B cell (primary cell): ENCODE measurements at regions not wholly inside any gene's neighbourhood (a gene's known extent, or its start where the extent isn't known, plus 50 kb on each side); places are given as distances from the start of the nearest gene placed in this dataset.

Experiments
- ATAC-seq: fragments of 200-7000 bp; cut with Tn5 transposase; one replicate; pipeline ENCODE4 v1.10.0; 2021; ENCODE audit warnings: low read depth, mild to moderate bottlenecking, moderate number of reproducible peaks, moderate library complexity
- CTCF ChIA-PET: fragments of 350-600 bp; sonication (Branson Sonifier 250); formaldehyde crosslinking; loops from one replicate; lab custom pipeline; 2021; ENCODE audit warnings: antibody characterized with exemption, inconsistent platforms; lab: Charles Lee
- POLR2A ChIA-PET: fragments of 350-600 bp; sonication (Branson Sonifier 250); formaldehyde crosslinking; loops from one replicate; lab custom pipeline; 2021; ENCODE audit warnings: antibody characterized with exemption; lab: Charles Lee
- DNase-seq: peaks from one replicate; pipeline ENCODE4 v3.0.0; 2013
- H2AFZ ChIP-seq: 2 replicates; pipeline ENCODE4 v1.6.1; 2012; ENCODE audit warnings: mild to moderate bottlenecking, low read depth, low read length; ENCODE audit not compliant: insufficient read depth, poor library complexity, severe bottlenecking
- H3K27ac ChIP-seq, 2 donors: 1 replicate in 1 of 2; 2 replicates in 1 of 2; pipeline ENCODE4 v1.5.1; 2012 to 2013; ENCODE audit warnings: low read length in 2 of 2, mild to moderate bottlenecking in 2 of 2, moderate library complexity in 1 of 2
- H3K27me3 ChIP-seq, 4 experiments: fragments of 200-600 bp in 1 of 4; sonication (generic) in 1 of 4; replicated peaks in 1 of 4; 1 replicate in 2 of 4; 2 replicates in 2 of 4; pipeline versions ENCODE4 v1.6.1 to v1.7.0; 2013 to 2016; ENCODE audit warnings: low read length in 3 of 4, mild to moderate bottlenecking in 2 of 4, mixed read lengths in 1 of 4, moderate library complexity in 1 of 4; ENCODE audit not compliant: insufficient read depth in 4 of 4, control insufficient read depth in 3 of 4; ENCODE audit errors: control extremely low read depth in 1 of 4
- H3K36me3 ChIP-seq, 2 experiments: replicated peaks in 1 of 2; 1 replicate in 1 of 2; 2 replicates in 1 of 2; pipeline versions ENCODE4 v1.6.1 to v1.7.1; 2013; ENCODE audit warnings: low read length in 1 of 2; ENCODE audit not compliant: insufficient read depth in 2 of 2, control insufficient read depth in 1 of 2; ENCODE audit errors: control extremely low read depth in 1 of 2, extremely low read depth in 1 of 2
- H3K4me1 ChIP-seq, 2 donors: fragments of 200-600 bp in 1 of 2; sonication (generic) in 1 of 2; 1 replicate in 1 of 2; 2 replicates in 1 of 2; pipeline versions ENCODE4 v1.5.1 to v1.6.1; 2013 to 2017; ENCODE audit warnings: low read length in 2 of 2; ENCODE audit not compliant: control insufficient read depth in 2 of 2, insufficient read depth in 2 of 2
- H3K4me2 ChIP-seq: replicated peaks from 2 replicates; pipeline ENCODE3; 2012; ENCODE audit warnings: mild to moderate bottlenecking, low read depth, low read length; ENCODE audit not compliant: poor library complexity, severe bottlenecking
- H3K4me3 ChIP-seq, 5 experiments: fragments of 200-600 bp in 1 of 5; sonication (generic) in 1 of 5; 1 replicate in 3 of 5; 2 replicates in 2 of 5; pipeline versions ENCODE4 v1.5.1 to v1.7.0; 2011 to 2016; ENCODE audit warnings: low read length in 4 of 5, mild to moderate bottlenecking in 4 of 5, low read depth in 2 of 5, control low read depth in 1 of 5, moderate library complexity in 1 of 5; ENCODE audit not compliant: insufficient read depth in 1 of 5; ENCODE audit errors: control extremely low read depth in 1 of 5, extremely low read depth in 1 of 5
- H3K79me2 ChIP-seq: fragments of 200-600 bp; sonication (generic); one replicate; pipeline ENCODE4 v1.6.0; 2016; ENCODE audit warnings: low read length; ENCODE audit not compliant: control insufficient read depth, insufficient read depth
- H3K9ac ChIP-seq: fragments of 200-600 bp; sonication (generic); 2 replicates; pipeline ENCODE4 v1.6.1; 2017; ENCODE audit warnings: mild to moderate bottlenecking, low read length, moderate library complexity
- H3K9me3 ChIP-seq, 3 donors: one replicate each; pipeline versions ENCODE4 v1.6.1 to v1.7.1; 2013; ENCODE audit warnings: low read length in 2 of 3; ENCODE audit not compliant: control insufficient read depth in 2 of 3, insufficient read depth in 1 of 3; ENCODE audit errors: control extremely low read depth in 1 of 3
- H4K20me1 ChIP-seq: 2 replicates; pipeline ENCODE4 v1.6.0; 2012; ENCODE audit warnings: mild to moderate bottlenecking, low read length; ENCODE audit not compliant: insufficient read depth, control insufficient read depth, poor library complexity, severe bottlenecking
- H3K27ac Mint-ChIP-seq: one replicate; pipeline ENCODE4 v1.8.0; 2021; ENCODE audit warnings: mixed read lengths
- H3K27me3 Mint-ChIP-seq: one replicate; pipeline ENCODE4 v1.8.0; 2021; ENCODE audit warnings: mixed read lengths
- H3K4me1 Mint-ChIP-seq: one replicate; pipeline ENCODE4 v1.8.0; 2021; ENCODE audit warnings: mixed read lengths
- H3K4me3 Mint-ChIP-seq: one replicate; pipeline ENCODE4 v1.8.0; 2021; ENCODE audit warnings: mixed read lengths
- H3K9me3 Mint-ChIP-seq: one replicate; pipeline ENCODE4 v1.8.0; 2022; ENCODE audit warnings: mixed read lengths; ENCODE audit not compliant: insufficient read depth
- CTCF ChIP-seq: fragments of 200-600 bp; IDR thresholded peaks from one replicate; pipeline ENCODE4 v1.8.0; 2022; ENCODE audit warnings: antibody characterized with exemption, mild to moderate bottlenecking
- EZH2 ChIP-seq: IDR thresholded peaks from 2 replicates; pipeline ENCODE4 v1.6.1; 2012; ENCODE audit warnings: borderline replicate concordance, low read depth, mild to moderate bottlenecking, moderate library complexity, low read length; ENCODE audit not compliant: insufficient read depth, poor library complexity, severe bottlenecking
- WGBS: methylation state at CpG from one replicate; pipeline ENCODE4 v1.1.5; 2013; ENCODE audit warnings: missing lambda C conversion rate; ENCODE audit not compliant: insufficient coverage; 5-methylcytosine and 5-hydroxymethylcytosine counted together
- intact Hi-C: fragments of 100-400 bp; cut with micrococcal nuclease; formaldehyde crosslinking; loops from one replicate; pipeline ENCODE4 v1.10.0; 2022

DNA sequence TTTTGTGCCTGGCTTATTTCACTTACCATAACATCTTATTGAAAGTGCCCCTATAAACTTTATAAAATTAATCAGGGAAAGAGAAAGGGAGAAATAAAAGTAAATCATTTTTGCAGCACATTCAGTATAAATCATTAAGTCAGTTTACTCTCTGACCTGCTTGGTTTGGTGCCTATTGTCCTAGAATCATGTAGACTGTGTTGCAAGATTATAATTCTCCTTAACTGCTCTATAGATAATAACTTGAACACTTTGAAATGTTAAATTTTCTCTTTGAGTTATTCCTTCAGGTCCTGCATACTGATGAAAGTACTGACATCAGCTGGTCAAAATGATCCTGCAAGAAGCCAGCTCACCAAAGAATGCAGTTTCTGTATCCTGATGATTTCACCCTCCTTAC lies 969.6 kb upstream of the GJE1 start:
- H3K4me3 ChIP-seq: no peak overlapping the region
- no peak overlapping the region for H3K4me3 Mint-ChIP-seq
- H3K4me1 Mint-ChIP-seq: no peaks in the 10 kb centered on the region
- no peaks in the 10 kb centered on the region for H3K9me3 Mint-ChIP-seq
- H2AFZ ChIP-seq: no peak overlapping the region
- no peak for DNase-seq
- H3K9ac ChIP-seq: no peak overlapping the region
- no peaks in the 10 kb centered on the region for H3K4me1 ChIP-seq
- ATAC-seq: no peak
- H3K79me2 ChIP-seq: no peaks in the 10 kb centered on the region
- POLR2A ChIA-PET: no interaction called here
- no peaks in the 10 kb centered on the region for H3K27me3 Mint-ChIP-seq
- H4K20me1 ChIP-seq: no peaks in the 10 kb centered on the region
- H3K27me3 ChIP-seq: no peaks in the 10 kb centered on the region
- no peak overlapping the region for H3K4me2 ChIP-seq
- CTCF ChIA-PET: no interaction called here
- no peak overlapping the region for H3K27ac ChIP-seq
- intact Hi-C loops: no loop called here
- TF ChIP-seq EZH2: no peak
- TF ChIP-seq CTCF: no peak
- H3K27ac Mint-ChIP-seq: no peak overlapping the region
- H3K36me3 ChIP-seq: no peaks in the 10 kb centered on the region
- no peaks in the 10 kb centered on the region for H3K9me3 ChIP-seq

DNA sequence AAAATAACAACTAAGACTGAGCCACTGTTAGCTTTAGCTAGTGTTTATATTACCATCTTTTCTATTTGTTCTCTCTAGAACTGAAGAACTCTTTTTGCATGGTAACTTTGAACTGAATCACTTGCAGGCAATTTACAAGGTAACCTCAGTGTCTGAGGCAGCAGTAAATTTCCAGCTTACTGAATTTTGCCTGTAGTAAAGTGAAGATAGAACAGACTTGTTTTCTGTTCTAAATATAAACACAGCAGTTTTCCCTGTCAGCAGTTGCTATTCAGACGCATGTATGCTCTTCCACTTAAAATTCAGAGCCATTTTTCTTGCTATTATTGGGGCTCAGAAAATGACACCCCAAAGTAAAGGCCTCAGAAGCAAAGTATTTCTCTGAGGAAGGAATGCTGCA lies 974.0 kb upstream of the GJE1 start:
- no peak for DNase-seq

More for the DNA sequence above, 974.0 kb upstream of the GJE1 start:
- peaks cover 2% of the 10 kb centered on the region for H3K4me1 Mint-ChIP-seq
- no peak for ATAC-seq
- Histone ChIP-seq H3K9me3 (peaks cover 0 to 3% (median 0%) of the 10 kb centered on the region in 3 donors), H3K27me3 (no peaks in the 10 kb centered on the region), H3K79me2 (no peaks in the 10 kb centered on the region), H3K4me2 (no peak overlapping the region), H3K4me1 (peaks cover 0 to 2% of the 10 kb centered on the region in 2 donors), H3K9ac (no peak overlapping the region), H3K4me3 (no peak overlapping the region), H2AFZ (no peak overlapping the region), H3K27ac (no peak overlapping the region), H3K36me3 (no peaks in the 10 kb centered on the region), H4K20me1 (no peaks in the 10 kb centered on the region)
- TF ChIP-seq EZH2 (no peak), CTCF (no peak)
- intact Hi-C loops: no loop called here
- H3K9me3 Mint-ChIP-seq: no peaks in the 10 kb centered on the region
- no CpG with 5 or more reads among the region's 1 CpG for whole genome bisulfite sequencing
- ChIA-PET POLR2A (no interaction called here), CTCF (no interaction called here)
- H3K4me3 Mint-ChIP-seq: no peak overlapping the region
- no peaks in the 10 kb centered on the region for H3K27me3 Mint-ChIP-seq
- no peak overlapping the region for H3K27ac Mint-ChIP-seq
